Choroid plexus epithelial cell (primary cell): ENCODE measurements at regions not wholly inside any gene's neighbourhood (a gene's known extent, or its start where the extent isn't known, plus 50 kb on each side); places are given as distances from the start of the nearest gene placed in this dataset.
A peak's percentile ranks its signal among the peaks of the same experiment; 100 is the strongest.

ENCODE experiments used
- DNase-seq: peaks from one replicate; pipeline ENCODE4 v3.0.0-alpha.2; 2010; ENCODE audit warnings: low read depth
- H3K4me3 ChIP-seq: 2 replicates; pipeline ENCODE4 v1.5.1; 2011; ENCODE audit warnings: low read depth, mild to moderate bottlenecking, control low read depth, low read length, moderate library complexity
- CTCF ChIP-seq: conservative IDR thresholded peaks from 2 replicates; pipeline ENCODE4 v1.5.1; 2011; ENCODE audit warnings: low read depth, mild to moderate bottlenecking, control low read depth, inconsistent platforms, low read length, moderate library complexity

GRCh38 chr18:67733088-67733487 is 216.6 kb upstream of the DSEL start:
- H3K4me3 ChIP-seq, result no peak overlapping the region
- peak; percentile 92 for DNase-seq
- no peak for TF ChIP-seq CTCF

GRCh38 chr18:67731851-67732250 is 215.3 kb upstream of the DSEL start:
- DNase-seq, result peak; percentile 22
- no peak for TF ChIP-seq CTCF
- no peak overlapping the region for H3K4me3 ChIP-seq

DNA sequence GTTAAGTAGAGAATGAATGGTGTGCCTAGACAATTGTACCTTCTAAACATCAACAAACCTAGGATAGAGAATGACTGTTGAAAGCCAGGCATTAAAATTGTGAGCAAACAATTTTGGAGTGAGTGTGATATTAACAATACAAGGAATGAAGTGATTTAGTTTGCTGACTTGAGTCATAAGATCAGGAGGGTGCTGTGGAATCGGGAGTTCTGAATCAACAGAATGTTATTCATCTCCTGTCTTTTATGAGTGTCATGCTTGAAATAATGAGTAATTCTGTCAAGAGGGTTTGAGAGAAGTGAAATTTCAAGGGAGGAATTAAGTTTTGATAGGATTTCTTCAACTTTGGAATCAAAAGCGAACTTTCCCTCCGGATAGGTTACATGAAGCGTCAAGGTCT is 214.4 kb upstream of the DSEL start:
- H3K4me3 ChIP-seq, result no peak overlapping the region
- peak; percentile 79 for DNase-seq
- no peak for TF ChIP-seq CTCF

GRCh38 chr18:67728364-67728763 is 211.8 kb upstream of the DSEL start:
- no peak for DNase-seq
- H3K4me3 ChIP-seq, result no peak overlapping the region
- no peak for TF ChIP-seq CTCF

DNA sequence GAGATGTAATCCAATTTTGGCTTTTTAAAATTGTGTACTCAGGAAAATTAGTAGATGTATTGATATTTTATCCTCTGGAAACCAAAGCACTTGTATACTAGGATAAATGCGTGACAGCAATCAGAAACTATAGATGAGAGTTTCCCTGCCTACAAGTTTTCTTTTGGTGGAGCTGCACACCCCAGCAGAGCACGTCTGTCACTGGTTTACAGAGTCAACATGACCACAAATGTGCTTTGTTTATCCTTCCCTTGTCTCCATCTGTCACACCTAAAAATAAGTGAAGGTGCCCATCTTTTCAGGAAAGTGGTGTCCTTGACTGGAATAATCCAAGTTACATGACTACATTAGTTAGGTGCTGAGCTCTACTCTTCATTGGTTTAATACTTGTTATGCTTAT is 210.4 kb upstream of the DSEL start:
- no peak for TF ChIP-seq CTCF
- H3K4me3 ChIP-seq, result no peak overlapping the region
- no peak for DNase-seq

DNA sequence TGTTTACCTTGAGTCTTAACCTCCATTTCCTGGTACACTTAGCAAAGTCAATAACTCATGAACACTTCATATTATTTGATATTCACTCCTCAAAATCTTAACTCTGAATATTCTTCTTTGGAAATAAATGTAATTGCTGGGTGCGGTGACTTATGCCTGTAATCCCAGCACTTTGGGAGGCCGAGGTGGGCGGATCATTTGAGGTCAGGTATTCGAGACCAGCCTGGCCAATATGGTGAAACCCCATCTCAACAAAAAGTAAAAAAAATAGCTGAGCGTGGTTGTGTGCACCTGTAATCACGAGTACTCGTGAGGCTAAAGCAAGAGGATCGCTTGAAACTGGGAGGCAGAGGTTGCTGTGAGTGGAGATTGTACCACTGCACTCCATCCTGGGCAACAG is 201.3 kb upstream of the DSEL start:
- no peak for TF ChIP-seq CTCF

GRCh38 chr18:67715567-67715966 is 199.0 kb upstream of the DSEL start:
- no peak for DNase-seq
- H3K4me3 ChIP-seq, result no peak overlapping the region
- TF ChIP-seq CTCF, result no peak

More for the DNA sequence above, 201.3 kb upstream of the DSEL start:
- H3K4me3 ChIP-seq, result no peak overlapping the region
- DNase-seq, result no peak
